ENCODE measurements at regions not wholly inside any gene's neighbourhood (a gene's known extent, or its start where the extent isn't known, plus 50 kb on each side); places are given as distances from the start of the nearest gene placed in this dataset.

DNA sequence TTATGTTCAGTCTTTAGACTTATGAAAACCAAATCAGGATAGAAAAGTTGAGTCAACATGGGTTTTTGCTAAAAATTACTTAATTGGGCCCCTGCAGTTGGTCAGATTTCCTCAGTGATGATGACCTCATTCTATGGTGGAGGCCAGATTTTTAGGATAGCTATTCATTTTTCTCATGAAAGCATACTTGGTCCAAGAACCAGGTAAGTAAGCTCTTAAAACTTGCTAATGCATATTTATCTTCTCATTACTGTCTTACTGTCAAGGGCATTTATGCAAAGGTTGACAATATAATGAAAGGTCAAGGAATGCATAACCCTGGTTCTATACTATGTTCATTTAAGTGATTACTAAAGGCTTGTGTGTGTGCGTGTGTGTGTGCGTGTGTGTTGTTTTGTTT, 650.6 kb downstream of the SATB2 start:
- no peaks in the 10 kb centered on the region for H4K20me1 ChIP-seq (ENCODE audit: insufficient read depth, low read length)
- no peaks in the 10 kb centered on the region for H3K36me3 ChIP-seq (replicated peaks; ENCODE audit: low read depth, low read length)
- no peak overlapping the region for H2AFZ ChIP-seq (ENCODE audit: low read depth, low read length)
- H3K9me3 ChIP-seq (ENCODE audit: insufficient read depth, low read length), result no peaks in the 10 kb centered on the region
- no peaks in the 10 kb centered on the region for H3K4me1 ChIP-seq (ENCODE audit: low read length)
- TF ChIP-seq CTCF (IDR thresholded peaks at IDR 0.05; ENCODE audit: low read depth, low read length) (no peak), EZH2phosphoT487 (IDR thresholded peaks at IDR 0.05; ENCODE audit: low read depth) (no peak)
- H3K27ac ChIP-seq (ENCODE audit: low read length), result no peak overlapping the region
- no peaks in the 10 kb centered on the region for H3K79me2 ChIP-seq (ENCODE audit: low read length)
- H3K27me3 ChIP-seq (ENCODE audit: low read depth, low read length), result no peaks in the 10 kb centered on the region
- H3K9ac ChIP-seq (ENCODE audit: low read length), result no peak overlapping the region
- H3K4me2 ChIP-seq (ENCODE audit: low read length), result no peak overlapping the region
- no peak overlapping the region for H3K4me3 ChIP-seq (ENCODE audit: low read length)

DNA sequence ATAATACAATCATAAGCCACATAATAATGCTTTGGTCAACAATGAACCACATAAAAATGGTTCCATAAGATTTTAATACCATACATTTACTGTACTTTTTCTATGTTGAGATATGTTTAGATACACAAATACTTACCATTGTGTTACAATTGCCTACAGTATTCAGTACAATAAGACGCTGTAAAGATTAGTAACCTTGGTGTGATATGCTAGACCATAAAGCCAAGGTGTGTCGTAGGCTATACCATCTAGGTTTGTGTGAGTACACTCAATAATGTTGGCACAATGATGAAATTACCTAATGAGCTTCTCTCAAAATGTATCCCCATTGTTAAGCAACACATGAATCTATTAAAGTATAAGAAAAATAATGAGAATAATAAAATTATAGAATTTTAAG, 662.3 kb downstream of the SATB2 start:
- Histone ChIP-seq H3K9me3 (ENCODE audit: insufficient read depth, low read length) (no peaks in the 10 kb centered on the region), H3K79me2 (ENCODE audit: low read length) (no peaks in the 10 kb centered on the region), H3K4me1 (ENCODE audit: low read length) (no peaks in the 10 kb centered on the region), H3K4me3 (ENCODE audit: low read length) (no peak overlapping the region), H3K9ac (ENCODE audit: low read length) (no peak overlapping the region), H3K36me3 (replicated peaks; ENCODE audit: low read depth, low read length) (no peaks in the 10 kb centered on the region), H3K27me3 (ENCODE audit: low read depth, low read length) (no peaks in the 10 kb centered on the region), H3K4me2 (ENCODE audit: low read length) (no peak overlapping the region), H2AFZ (ENCODE audit: low read depth, low read length) (no peak overlapping the region), H4K20me1 (ENCODE audit: insufficient read depth, low read length) (no peaks in the 10 kb centered on the region), H3K27ac (ENCODE audit: low read length) (no peak overlapping the region)
- TF ChIP-seq EZH2phosphoT487 (IDR thresholded peaks at IDR 0.05; ENCODE audit: low read depth), result no peak
- no peak for TF ChIP-seq CTCF (IDR thresholded peaks at IDR 0.05; ENCODE audit: low read depth, low read length)

- Histone ChIP-seq H2AFZ (ENCODE audit: low read depth, low read length) (no peak overlapping the region), H3K4me3 (ENCODE audit: low read length) (no peak overlapping the region), H3K27me3 (ENCODE audit: low read depth, low read length) (no peaks in the 10 kb centered on the region), H3K79me2 (ENCODE audit: low read length) (no peaks in the 10 kb centered on the region), H3K4me2 (ENCODE audit: low read length) (no peak overlapping the region), H3K36me3 (replicated peaks; ENCODE audit: low read depth, low read length) (no peaks in the 10 kb centered on the region), H3K9me3 (ENCODE audit: insufficient read depth, low read length) (no peaks in the 10 kb centered on the region), H3K27ac (ENCODE audit: low read length) (no peak overlapping the region), H3K4me1 (ENCODE audit: low read length) (no peaks in the 10 kb centered on the region), H3K9ac (ENCODE audit: low read length) (no peak overlapping the region), H4K20me1 (ENCODE audit: insufficient read depth, low read length) (no peaks in the 10 kb centered on the region)
- no peak for TF ChIP-seq CTCF (IDR thresholded peaks at IDR 0.05; ENCODE audit: low read depth, low read length)
- TF ChIP-seq EZH2phosphoT487 (IDR thresholded peaks at IDR 0.05; ENCODE audit: low read depth), result no peak
Measured at GRCh38 chr2:198791623-198792022, 666.1 kb downstream of the SATB2 start.

GRCh38 chr2:198788676-198789075, 669.1 kb downstream of the SATB2 start:
- Histone ChIP-seq H3K4me3 (ENCODE audit: low read length) (no peak overlapping the region), H3K79me2 (ENCODE audit: low read length) (no peaks in the 10 kb centered on the region), H3K36me3 (replicated peaks; ENCODE audit: low read depth, low read length) (no peaks in the 10 kb centered on the region), H3K4me1 (ENCODE audit: low read length) (no peaks in the 10 kb centered on the region), H4K20me1 (ENCODE audit: insufficient read depth, low read length) (no peaks in the 10 kb centered on the region), H2AFZ (ENCODE audit: low read depth, low read length) (no peak overlapping the region), H3K9me3 (ENCODE audit: insufficient read depth, low read length) (no peaks in the 10 kb centered on the region), H3K27me3 (ENCODE audit: low read depth, low read length) (no peaks in the 10 kb centered on the region), H3K27ac (ENCODE audit: low read length) (no peak overlapping the region), H3K4me2 (ENCODE audit: low read length) (no peak overlapping the region), H3K9ac (ENCODE audit: low read length) (no peak overlapping the region)
- TF ChIP-seq CTCF (IDR thresholded peaks at IDR 0.05; ENCODE audit: low read depth, low read length) (no peak), EZH2phosphoT487 (IDR thresholded peaks at IDR 0.05; ENCODE audit: low read depth) (no peak)

Measured in OCI-LY3 (cell line).